ENCODE measurements at regions not wholly inside any gene's neighbourhood (a gene's known extent, or its start where the extent isn't known, plus 50 kb on each side); places are given as distances from the start of the nearest gene placed in this dataset.

GRCh38 chr1:17927952-17928351, 172.8 kb downstream of the ACTL8 start:
- ATAC-seq (no peak), DNase-seq (no peak)
- Mint-ChIP-seq H3K27ac (no peak overlapping the region), H3K27me3 (peaks cover 3% of the 10 kb centered on the region), H3K4me3 (no peak overlapping the region), H3K9me3 (ENCODE audit: low read depth) (no peaks in the 10 kb centered on the region), H3K36me3 (no peaks in the 10 kb centered on the region), H3K4me1 (no peaks in the 10 kb centered on the region)
- CTCF ChIA-PET = no interaction called here

- H3K27ac Mint-ChIP-seq = no peak overlapping the region
- H3K4me3 Mint-ChIP-seq = no peak overlapping the region
- H3K27me3 Mint-ChIP-seq = peaks cover 3% of the 10 kb centered on the region
- DNase-seq = no peak
- H3K4me1 Mint-ChIP-seq = no peaks in the 10 kb centered on the region
- CTCF ChIA-PET = no interaction called here
- no peak for ATAC-seq
- no peaks in the 10 kb centered on the region for H3K9me3 Mint-ChIP-seq (ENCODE audit: low read depth)
- no peaks in the 10 kb centered on the region for H3K36me3 Mint-ChIP-seq
Observed at GRCh38 chr1:17929224-17929623, 174.1 kb downstream of the ACTL8 start.

- no peaks in the 10 kb centered on the region for H3K4me1 Mint-ChIP-seq
- no peak for ATAC-seq
- no peaks in the 10 kb centered on the region for H3K9me3 Mint-ChIP-seq (ENCODE audit: low read depth)
- H3K27ac Mint-ChIP-seq = no peak overlapping the region
- DNase-seq = no peak
- H3K27me3 Mint-ChIP-seq = no peaks in the 10 kb centered on the region
- H3K36me3 Mint-ChIP-seq = no peaks in the 10 kb centered on the region
- CTCF ChIA-PET = no interaction called here
- no peak overlapping the region for H3K4me3 Mint-ChIP-seq
Observed at GRCh38 chr1:17930635-17931034, 175.5 kb downstream of the ACTL8 start.

GRCh38 chr1:17932164-17932563, 175.4 kb upstream of the IGSF21 start:
- DNase-seq (no peak), ATAC-seq (no peak)
- Mint-ChIP-seq H3K27me3 (no peaks in the 10 kb centered on the region), H3K9me3 (ENCODE audit: low read depth) (no peaks in the 10 kb centered on the region), H3K4me1 (no peaks in the 10 kb centered on the region), H3K4me3 (no peak overlapping the region), H3K27ac (no peak overlapping the region), H3K36me3 (no peaks in the 10 kb centered on the region)
- CTCF ChIA-PET = no interaction called here

GRCh38 chr1:17933501-17933900, 174.1 kb upstream of the IGSF21 start:
- ATAC-seq = no peak
- no peak for DNase-seq
- H3K9me3 Mint-ChIP-seq (ENCODE audit: low read depth) = no peaks in the 10 kb centered on the region
- CTCF ChIA-PET = no interaction called here
- no peaks in the 10 kb centered on the region for H3K36me3 Mint-ChIP-seq
- no peaks in the 10 kb centered on the region for H3K27me3 Mint-ChIP-seq
- no peak overlapping the region for H3K4me3 Mint-ChIP-seq
- H3K27ac Mint-ChIP-seq = no peak overlapping the region
- no peaks in the 10 kb centered on the region for H3K4me1 Mint-ChIP-seq

- ATAC-seq (no peak), DNase-seq (no peak)
- H3K4me3 Mint-ChIP-seq = no peak overlapping the region
- no peaks in the 10 kb centered on the region for H3K36me3 Mint-ChIP-seq
- H3K9me3 Mint-ChIP-seq (ENCODE audit: low read depth) = no peaks in the 10 kb centered on the region
- no peak overlapping the region for H3K27ac Mint-ChIP-seq
- H3K4me1 Mint-ChIP-seq = no peaks in the 10 kb centered on the region
- CTCF ChIA-PET = no interaction called here
- H3K27me3 Mint-ChIP-seq = no peaks in the 10 kb centered on the region
Observed at GRCh38 chr1:17933971-17934370, 173.6 kb upstream of the IGSF21 start.

- no peaks in the 10 kb centered on the region for H3K27me3 Mint-ChIP-seq
- H3K9me3 Mint-ChIP-seq (ENCODE audit: low read depth) = no peaks in the 10 kb centered on the region
- H3K36me3 Mint-ChIP-seq = no peaks in the 10 kb centered on the region
Observed at GRCh38 chr1:17935230-17935629, 172.4 kb upstream of the IGSF21 start.

GRCh38 chr1:17941431-17942189, 166.0 kb upstream of the IGSF21 start:
- H3K36me3 Mint-ChIP-seq = no peaks in the 10 kb centered on the region
- H3K27me3 Mint-ChIP-seq = no peaks in the 10 kb centered on the region
- no peak overlapping the region for H3K27ac Mint-ChIP-seq
- no peak overlapping the region for H3K4me3 Mint-ChIP-seq
- CTCF ChIA-PET = no interaction called here
- ATAC-seq = no peak
- H3K9me3 Mint-ChIP-seq (ENCODE audit: low read depth) = no peaks in the 10 kb centered on the region
- DNase-seq = no peak
- no peaks in the 10 kb centered on the region for H3K4me1 Mint-ChIP-seq

More at GRCh38 chr1:17935230-17935629, 172.4 kb upstream of the IGSF21 start:
- DNase-seq = no peak
- ATAC-seq = no peak
- Mint-ChIP-seq H3K4me3 (no peak overlapping the region), H3K27ac (no peak overlapping the region), H3K4me1 (no peaks in the 10 kb centered on the region)
- CTCF ChIA-PET = no interaction called here

GRCh38 chr1:17943506-17943905, 164.1 kb upstream of the IGSF21 start:
- Mint-ChIP-seq H3K4me1 (no peaks in the 10 kb centered on the region), H3K4me3 (no peak overlapping the region), H3K27ac (no peak overlapping the region), H3K9me3 (ENCODE audit: low read depth) (no peaks in the 10 kb centered on the region), H3K36me3 (no peaks in the 10 kb centered on the region), H3K27me3 (no peaks in the 10 kb centered on the region)
- CTCF ChIA-PET = no interaction called here
- ATAC-seq (no peak), DNase-seq (no peak)

- ATAC-seq (no peak), DNase-seq (no peak)
- no peaks in the 10 kb centered on the region for H3K36me3 Mint-ChIP-seq
- no peak overlapping the region for H3K27ac Mint-ChIP-seq
- H3K4me3 Mint-ChIP-seq = no peak overlapping the region
- H3K4me1 Mint-ChIP-seq = no peaks in the 10 kb centered on the region
- CTCF ChIA-PET = no interaction called here
- H3K9me3 Mint-ChIP-seq (ENCODE audit: low read depth) = no peaks in the 10 kb centered on the region
- no peaks in the 10 kb centered on the region for H3K27me3 Mint-ChIP-seq
Observed at GRCh38 chr1:17944646-17945045, 163.0 kb upstream of the IGSF21 start.

- CTCF ChIA-PET = no interaction called here
- Mint-ChIP-seq H3K27ac (no peak overlapping the region), H3K36me3 (no peaks in the 10 kb centered on the region), H3K4me3 (no peak overlapping the region), H3K4me1 (no peaks in the 10 kb centered on the region), H3K27me3 (no peaks in the 10 kb centered on the region), H3K9me3 (ENCODE audit: low read depth) (no peaks in the 10 kb centered on the region)
- DNase-seq = no peak
- ATAC-seq = no peak
Observed at GRCh38 chr1:17946434-17946833, 161.2 kb upstream of the IGSF21 start.

GRCh38 chr1:17948594-17948993, 159.0 kb upstream of the IGSF21 start:
- ATAC-seq (no peak), DNase-seq (no peak)
- Mint-ChIP-seq H3K4me1 (no peaks in the 10 kb centered on the region), H3K4me3 (no peak overlapping the region), H3K27me3 (no peaks in the 10 kb centered on the region), H3K9me3 (ENCODE audit: low read depth) (no peaks in the 10 kb centered on the region), H3K36me3 (no peaks in the 10 kb centered on the region), H3K27ac (no peak overlapping the region)
- CTCF ChIA-PET = no interaction called here

- Mint-ChIP-seq H3K36me3 (no peaks in the 10 kb centered on the region), H3K9me3 (ENCODE audit: low read depth) (no peaks in the 10 kb centered on the region), H3K27ac (no peak overlapping the region), H3K4me1 (no peaks in the 10 kb centered on the region), H3K4me3 (no peak overlapping the region), H3K27me3 (no peaks in the 10 kb centered on the region)
- CTCF ChIA-PET = no interaction called here
- DNase-seq = no peak
- ATAC-seq = no peak
Observed at GRCh38 chr1:17949511-17949910, 158.1 kb upstream of the IGSF21 start.

GRCh38 chr1:17950728-17951127, 156.9 kb upstream of the IGSF21 start:
- Mint-ChIP-seq H3K4me1 (no peaks in the 10 kb centered on the region), H3K4me3 (no peak overlapping the region), H3K36me3 (no peaks in the 10 kb centered on the region), H3K9me3 (ENCODE audit: low read depth) (no peaks in the 10 kb centered on the region), H3K27me3 (no peaks in the 10 kb centered on the region), H3K27ac (no peak overlapping the region)
- ATAC-seq (no peak), DNase-seq (no peak)
- CTCF ChIA-PET = no interaction called here

- Mint-ChIP-seq H3K36me3 (no peaks in the 10 kb centered on the region), H3K9me3 (ENCODE audit: low read depth) (no peaks in the 10 kb centered on the region), H3K4me3 (no peak overlapping the region), H3K27me3 (no peaks in the 10 kb centered on the region), H3K4me1 (no peaks in the 10 kb centered on the region), H3K27ac (no peak overlapping the region)
- DNase-seq = no peak
- no peak for ATAC-seq
- CTCF ChIA-PET = no interaction called here
Observed at GRCh38 chr1:17952506-17952905, 155.1 kb upstream of the IGSF21 start.
